ENCODE measurements at regions not wholly inside any gene's neighbourhood (a gene's known extent, or its start where the extent isn't known, plus 50 kb on each side); places are given as distances from the start of the nearest gene placed in this dataset.

GRCh38 chr9:107064378-107064777 is 201.4 kb downstream of the ZNF462 start:
- no peaks in the 10 kb centered on the region for H3K4me1 Mint-ChIP-seq
- H3K9ac ChIP-seq (ENCODE audit: low read length) = no peak overlapping the region
- peaks cover 0 to 6% (median 0%) of the 10 kb centered on the region in 4 experiments for H3K27me3 ChIP-seq (replicated peaks in 1 of 4; ENCODE audit: control extremely low read depth in 1 of 4, control insufficient read depth in 3 of 4, insufficient read depth in 4 of 4, low read length in 3 of 4)
- intact Hi-C loops (cut with micrococcal nuclease) = no loop called here
- ChIA-PET POLR2A (no interaction called here), CTCF (no interaction called here)
- no peaks in the 10 kb centered on the region for H3K4me1 ChIP-seq (ENCODE audit: control insufficient read depth in 2 of 2, insufficient read depth in 2 of 2, low read length in 2 of 2)
- DNase-seq (no peak), ATAC-seq (ENCODE audit: low read depth) (no peak)
- no peaks in the 10 kb centered on the region for H3K79me2 ChIP-seq (ENCODE audit: control insufficient read depth, insufficient read depth, low read length)
- no peaks in the 10 kb centered on the region for H3K9me3 ChIP-seq (ENCODE audit: control extremely low read depth in 1 of 3, control insufficient read depth in 2 of 3, insufficient read depth in 1 of 3, low read length in 2 of 3)
- no peak for TF ChIP-seq EZH2 (IDR thresholded peaks at IDR 0.05; ENCODE audit: borderline replicate concordance, insufficient read depth, low read depth, low read length, poor library complexity, severe bottlenecking)
- TF ChIP-seq CTCF (IDR thresholded peaks at IDR 0.05) = no peak
- H3K36me3 ChIP-seq (replicated peaks in 1 of 2; ENCODE audit: control extremely low read depth in 1 of 2, control insufficient read depth in 1 of 2, extremely low read depth in 1 of 2, insufficient read depth in 2 of 2, low read length in 1 of 2) = no peaks in the 10 kb centered on the region
- H3K27me3 Mint-ChIP-seq = peaks cover 9% of the 10 kb centered on the region
- no peak overlapping the region for H3K4me2 ChIP-seq (replicated peaks; ENCODE audit: low read depth, low read length, poor library complexity, severe bottlenecking)
- H4K20me1 ChIP-seq (ENCODE audit: control insufficient read depth, insufficient read depth, low read length, poor library complexity, severe bottlenecking) = no peaks in the 10 kb centered on the region
- H3K4me3 ChIP-seq (ENCODE audit: control extremely low read depth in 1 of 5, extremely low read depth in 1 of 5, insufficient read depth in 1 of 5, low read depth in 2 of 5, low read length in 4 of 5) = no peak overlapping the region
- no peak overlapping the region for H3K4me3 Mint-ChIP-seq
- WGBS (ENCODE audit: insufficient coverage) = 67% methylated on average over 1 of the region's 2 CpGs
- H3K27ac ChIP-seq (ENCODE audit: low read length in 2 of 2) = no peak overlapping the region
- H2AFZ ChIP-seq (ENCODE audit: insufficient read depth, low read depth, low read length, poor library complexity, severe bottlenecking) = no peak overlapping the region
- H3K27ac Mint-ChIP-seq = no peak overlapping the region
- no peaks in the 10 kb centered on the region for H3K9me3 Mint-ChIP-seq (ENCODE audit: insufficient read depth)

- Histone ChIP-seq H2AFZ (ENCODE audit: insufficient read depth, low read depth, low read length, poor library complexity, severe bottlenecking) (no peak overlapping the region), H4K20me1 (ENCODE audit: control insufficient read depth, insufficient read depth, low read length, poor library complexity, severe bottlenecking) (no peaks in the 10 kb centered on the region), H3K36me3 (replicated peaks in 1 of 2; ENCODE audit: control extremely low read depth in 1 of 2, control insufficient read depth in 1 of 2, extremely low read depth in 1 of 2, insufficient read depth in 2 of 2, low read length in 1 of 2) (no peaks in the 10 kb centered on the region), H3K27ac (ENCODE audit: low read length in 2 of 2) (no peak overlapping the region), H3K4me2 (replicated peaks; ENCODE audit: low read depth, low read length, poor library complexity, severe bottlenecking) (no peak overlapping the region), H3K27me3 (replicated peaks in 1 of 4; ENCODE audit: control extremely low read depth in 1 of 4, control insufficient read depth in 3 of 4, insufficient read depth in 4 of 4, low read length in 3 of 4) (peaks cover 0 to 4% (median 0%) of the 10 kb centered on the region in 4 experiments), H3K9ac (ENCODE audit: low read length) (no peak overlapping the region), H3K9me3 (ENCODE audit: control extremely low read depth in 1 of 3, control insufficient read depth in 2 of 3, insufficient read depth in 1 of 3, low read length in 2 of 3) (no peaks in the 10 kb centered on the region), H3K4me1 (ENCODE audit: control insufficient read depth in 2 of 2, insufficient read depth in 2 of 2, low read length in 2 of 2) (no peaks in the 10 kb centered on the region), H3K79me2 (ENCODE audit: control insufficient read depth, insufficient read depth, low read length) (no peaks in the 10 kb centered on the region), H3K4me3 (ENCODE audit: control extremely low read depth in 1 of 5, extremely low read depth in 1 of 5, insufficient read depth in 1 of 5, low read depth in 2 of 5, low read length in 4 of 5) (no peak overlapping the region)
- ChIA-PET POLR2A (no interaction called here), CTCF (no interaction called here)
- ATAC-seq (ENCODE audit: low read depth) (no peak), DNase-seq (no peak)
- intact Hi-C loops (cut with micrococcal nuclease) = no loop called here
- WGBS (ENCODE audit: insufficient coverage) = no CpG with 5 or more reads among the region's 2 CpGs
- Mint-ChIP-seq H3K9me3 (ENCODE audit: insufficient read depth) (no peaks in the 10 kb centered on the region), H3K27ac (no peak overlapping the region), H3K4me1 (no peaks in the 10 kb centered on the region), H3K4me3 (no peak overlapping the region), H3K27me3 (peaks cover 10% of the 10 kb centered on the region)
- TF ChIP-seq EZH2 (IDR thresholded peaks at IDR 0.05; ENCODE audit: borderline replicate concordance, insufficient read depth, low read depth, low read length, poor library complexity, severe bottlenecking) (no peak), CTCF (IDR thresholded peaks at IDR 0.05) (no peak)
These were observed 202.6 kb downstream of the ZNF462 start for GRCh38 chr9:107065549-107065948.
